GM18517 (cell line): ENCODE measurements at regions not wholly inside any gene's neighbourhood (a gene's known extent, or its start where the extent isn't known, plus 50 kb on each side); places are given as distances from the start of the nearest gene placed in this dataset.
"Not testable (repeated sequence)": the region's sequence is repeated elsewhere in the genome, so short reads cannot be mapped to it uniquely, and the experiment has no call there.

ENCODE experiments used
- ATAC-seq: cut with Tn5 transposase; IDR thresholded peaks from one replicate; pipeline ENCODE4 v1.9.1; 2021; ENCODE audit warnings: mild to moderate bottlenecking, moderate library complexity; ENCODE audit not compliant: unreplicated experiment

- no peak for ATAC-seq
Measured at GRCh38 chr5:128782446-128782845, 182.8 kb upstream of the SLC27A6 start.

GRCh38 chr5:128784726-128785125 lies 180.6 kb upstream of the SLC27A6 start:
- ATAC-seq: no peak

- no peak for ATAC-seq
Measured at GRCh38 chr5:128791312-128791711, 174.0 kb upstream of the SLC27A6 start.

- ATAC-seq: no peak
Measured at GRCh38 chr5:128796506-128796905, 168.8 kb upstream of the SLC27A6 start.

GRCh38 chr5:128798871-128799270 lies 166.4 kb upstream of the SLC27A6 start:
- ATAC-seq: no peak

GRCh38 chr5:128799945-128800344 lies 165.3 kb upstream of the SLC27A6 start:
- no peak for ATAC-seq

GRCh38 chr5:128800377-128800776 lies 164.9 kb upstream of the SLC27A6 start:
- no peak for ATAC-seq

- ATAC-seq: no peak
Measured at GRCh38 chr5:128813317-128814070, 151.8 kb upstream of the SLC27A6 start.

GRCh38 chr5:128815201-128815600 lies 150.1 kb upstream of the SLC27A6 start:
- ATAC-seq: no peak

GRCh38 chr5:128825826-128826225 lies 139.5 kb upstream of the SLC27A6 start:
- no peak for ATAC-seq

- ATAC-seq: no peak
Measured at GRCh38 chr5:128826275-128826674, 139.0 kb upstream of the SLC27A6 start.

GRCh38 chr5:128836571-128836970 lies 128.7 kb upstream of the SLC27A6 start:
- no peak for ATAC-seq

- no peak for ATAC-seq
Measured at GRCh38 chr5:128838623-128839022, 126.7 kb upstream of the SLC27A6 start.

GRCh38 chr5:128842241-128842640 lies 123.0 kb upstream of the SLC27A6 start:
- ATAC-seq: no peak

GRCh38 chr5:128844354-128844923 lies 120.8 kb upstream of the SLC27A6 start:
- no peak for ATAC-seq

GRCh38 chr5:128850049-128850448 lies 115.2 kb upstream of the SLC27A6 start:
- no peak for ATAC-seq

- ATAC-seq: no peak
Measured at GRCh38 chr5:128854931-128855330, 110.4 kb upstream of the SLC27A6 start.

GRCh38 chr5:128857076-128857677 lies 108.1 kb upstream of the SLC27A6 start:
- no peak for ATAC-seq

GRCh38 chr5:128858995-128859394 lies 106.3 kb upstream of the SLC27A6 start:
- no peak for ATAC-seq

GRCh38 chr5:128861155-128861554 lies 104.1 kb upstream of the SLC27A6 start:
- ATAC-seq: not testable (repeated sequence)

- ATAC-seq: no peak
Measured at GRCh38 chr5:128869970-128870369, 95.3 kb upstream of the SLC27A6 start.

GRCh38 chr5:128870373-128870772 lies 94.9 kb upstream of the SLC27A6 start:
- no peak for ATAC-seq
